ENCODE measurements at regions not wholly inside any gene's neighbourhood (a gene's known extent, or its start where the extent isn't known, plus 50 kb on each side); places are given as distances from the start of the nearest gene placed in this dataset.

GRCh38 chr17:62162898-62163297, 97.8 kb upstream of the MED13 start:
- intact Hi-C loops (cut with DNase I), result no loop called here
- no peak for TF ChIP-seq POLR2A (IDR thresholded peaks at IDR 0.05)
- TF ChIP-seq CTCF (IDR thresholded peaks at IDR 0.05), result no peak
- H3K4me1 ChIP-seq, result no peaks in the 10 kb centered on the region
- DNase-seq (no peak), ATAC-seq (no peak)
- no peak overlapping the region for H3K27ac ChIP-seq
- no peaks in the 10 kb centered on the region for H3K36me3 ChIP-seq
- no peaks in the 10 kb centered on the region for H3K9me3 ChIP-seq
- 69 to 75% (median 72%) methylated on average over 3 of the region's 3 CpGs for WGBS, 4 donors
- no peak overlapping the region for H3K4me3 ChIP-seq
- H3K27me3 ChIP-seq, result peaks cover 0 to 4% (median 0%) of the 10 kb centered on the region in 9 donors

- no peak for TF ChIP-seq POLR2A (IDR thresholded peaks at IDR 0.05)
- TF ChIP-seq CTCF (IDR thresholded peaks at IDR 0.05), result no peak
Measured at GRCh38 chr17:62161405-62162148, 96.5 kb upstream of the MED13 start.

GRCh38 chr17:62160816-62161215, 95.7 kb upstream of the MED13 start:
- Histone ChIP-seq H3K4me1 (no peaks in the 10 kb centered on the region), H3K4me3 (no peak overlapping the region), H3K9me3 (no peaks in the 10 kb centered on the region), H3K27ac (no peak overlapping the region), H3K36me3 (no peaks in the 10 kb centered on the region), H3K27me3 (peaks cover 0 to 4% (median 0%) of the 10 kb centered on the region in 9 donors)
- intact Hi-C loops (cut with DNase I), result no loop called here
- no peak for TF ChIP-seq CTCF (IDR thresholded peaks at IDR 0.05)
- DNase-seq (no peak), ATAC-seq (no peak)

More at GRCh38 chr17:62161405-62162148, 96.5 kb upstream of the MED13 start:
- Histone ChIP-seq H3K9me3 (no peaks in the 10 kb centered on the region), H3K27ac (no peak overlapping the region), H3K4me1 (no peaks in the 10 kb centered on the region), H3K4me3 (no peak overlapping the region), H3K36me3 (no peaks in the 10 kb centered on the region), H3K27me3 (peaks cover 0 to 4% (median 0%) of the 10 kb centered on the region in 9 donors)
- no peak for ATAC-seq
- WGBS, 4 donors, result 74 to 82% (median 77%) methylated on average over 6 of the region's 6 CpGs
- no peak for DNase-seq
- intact Hi-C loops (cut with DNase I), result no loop called here

- WGBS, 4 donors, result 86 to 98% (median 93%) methylated on average over 2 of the region's 2 CpGs
- H3K4me1 ChIP-seq, result no peaks in the 10 kb centered on the region
- no peak overlapping the region for H3K27ac ChIP-seq
- no peak overlapping the region for H3K4me3 ChIP-seq
- DNase-seq (no peak), ATAC-seq (no peak)
- no peaks in the 10 kb centered on the region for H3K9me3 ChIP-seq
- peaks cover 0 to 4% (median 0%) of the 10 kb centered on the region in 9 donors for H3K27me3 ChIP-seq
- no peaks in the 10 kb centered on the region for H3K36me3 ChIP-seq
- TF ChIP-seq CTCF (IDR thresholded peaks at IDR 0.05), result no peak
- TF ChIP-seq POLR2A (IDR thresholded peaks at IDR 0.05), result no peak
- intact Hi-C loops (cut with DNase I), result no loop called here
Measured at GRCh38 chr17:62159994-62160393, 94.9 kb upstream of the MED13 start.

All from heart left ventricle (tissue), 16 donors.